Mesenchymal stem cell (in vitro differentiated cells and primary cell): ENCODE measurements at regions not wholly inside any gene's neighbourhood (a gene's known extent, or its start where the extent isn't known, plus 50 kb on each side); places are given as distances from the start of the nearest gene placed in this dataset.

Experiments
- DNase-seq: peaks from one replicate; pipeline ENCODE4 v3.0.0-alpha.2; 2013
- H2AFZ ChIP-seq: one replicate; pipeline ENCODE4 v1.6.1; 2013; ENCODE audit warnings: low read depth, mild to moderate bottlenecking, control low read depth, inconsistent platforms, low read length, moderate library complexity
- H2AK5ac ChIP-seq: 2 replicates; pipeline ENCODE4 v1.6.1; 2013; ENCODE audit warnings: low read length, moderate library complexity, mild to moderate bottlenecking, inconsistent platforms; ENCODE audit not compliant: severe bottlenecking
- H2BK120ac ChIP-seq: one replicate; pipeline ENCODE4 v1.6.1; 2013; ENCODE audit warnings: low read depth, mild to moderate bottlenecking, inconsistent platforms, low read length, moderate library complexity
- H2BK12ac ChIP-seq, 2 experiments: one replicate each; pipeline ENCODE4 v1.6.1; 2013; ENCODE audit warnings: inconsistent platforms in 2 of 2, low read length in 2 of 2, mild to moderate bottlenecking in 2 of 2, moderate library complexity in 2 of 2, control low read depth in 1 of 2
- H2BK15ac ChIP-seq: one replicate; pipeline ENCODE4 v1.6.1; 2013; ENCODE audit warnings: mild to moderate bottlenecking, low read depth, inconsistent platforms; ENCODE audit not compliant: poor library complexity, severe bottlenecking
- H2BK5ac ChIP-seq: 2 replicates; pipeline ENCODE4 v1.6.1; 2013; ENCODE audit warnings: low read depth, mild to moderate bottlenecking, low read length, control low read depth, inconsistent platforms; ENCODE audit not compliant: poor library complexity, severe bottlenecking
- H3K14ac ChIP-seq, 2 experiments: one replicate each; pipeline ENCODE4 v1.6.1; 2013; ENCODE audit warnings: inconsistent platforms in 2 of 2, low read length in 2 of 2, control low read depth in 1 of 2, mild to moderate bottlenecking in 1 of 2, moderate library complexity in 1 of 2
- H3K18ac ChIP-seq, 2 experiments: one replicate each; pipeline ENCODE4 v1.6.1; 2013; ENCODE audit warnings: inconsistent platforms in 2 of 2, low read length in 2 of 2, control low read depth in 1 of 2, low read depth in 1 of 2, mild to moderate bottlenecking in 1 of 2
- H3K23ac ChIP-seq, 2 experiments: one replicate each; pipeline ENCODE4 v1.6.1; 2013; ENCODE audit warnings: inconsistent platforms in 2 of 2, low read length in 2 of 2, mild to moderate bottlenecking in 2 of 2, moderate library complexity in 2 of 2, control low read depth in 1 of 2
- H3K27ac ChIP-seq: 2 replicates; pipeline ENCODE4 v1.5.1; 2013; ENCODE audit warnings: mild to moderate bottlenecking, moderate library complexity, low read length, control low read depth, inconsistent platforms; ENCODE audit not compliant: poor library complexity, severe bottlenecking
- H3K27me3 ChIP-seq, 2 experiments: 2 replicates each; pipeline versions ENCODE4 v1.6.1 to v1.7.0; 2013; ENCODE audit warnings: low read length in 2 of 2, mild to moderate bottlenecking in 2 of 2, moderate library complexity in 2 of 2, control low read depth in 1 of 2, inconsistent platforms in 1 of 2; ENCODE audit not compliant: control insufficient read depth in 1 of 2, insufficient read depth in 1 of 2
- H3K36me3 ChIP-seq, 2 experiments: 2 replicates each; pipeline versions ENCODE4 v1.6.1 to v1.7.0; 2013; ENCODE audit warnings: low read length in 2 of 2, control low read depth in 1 of 2, inconsistent platforms in 1 of 2, low read depth in 1 of 2, mild to moderate bottlenecking in 1 of 2; ENCODE audit not compliant: insufficient read depth in 2 of 2, control insufficient read depth in 1 of 2
- H3K4ac ChIP-seq, 2 experiments: one replicate each; pipeline ENCODE4 v1.6.1; 2013; ENCODE audit warnings: inconsistent platforms in 2 of 2, low read length in 2 of 2, mild to moderate bottlenecking in 2 of 2, moderate library complexity in 2 of 2, control low read depth in 1 of 2, low read depth in 1 of 2
- H3K4me1 ChIP-seq: 2 replicates; pipeline ENCODE4 v1.6.1; 2013; ENCODE audit warnings: low read depth, low read length, control low read depth; ENCODE audit not compliant: control insufficient read depth, insufficient read depth
- H3K4me2 ChIP-seq: 2 replicates; pipeline ENCODE4 v1.6.1; 2013; ENCODE audit warnings: low read length, mild to moderate bottlenecking, inconsistent platforms; ENCODE audit not compliant: poor library complexity, severe bottlenecking
- H3K4me3 ChIP-seq, 2 experiments: 2 replicates each; pipeline versions ENCODE4 v1.5.1 to v1.7.0; 2013; ENCODE audit warnings: low read length in 2 of 2, mild to moderate bottlenecking in 2 of 2, control low read depth in 1 of 2, low read depth in 1 of 2; ENCODE audit not compliant: insufficient read depth in 1 of 2
- H3K79me1 ChIP-seq: replicated peaks from 2 replicates; pipeline ENCODE4 v1.6.1; 2013; ENCODE audit warnings: mild to moderate bottlenecking, control low read depth, low read length, inconsistent platforms; ENCODE audit not compliant: poor library complexity, severe bottlenecking
- H3K9ac ChIP-seq: 2 replicates; pipeline ENCODE4 v1.7.0; 2013; ENCODE audit warnings: mild to moderate bottlenecking, low read length, moderate library complexity
- H3K9me3 ChIP-seq: 2 replicates; pipeline ENCODE4 v1.7.0; 2013; ENCODE audit warnings: mild to moderate bottlenecking, low read length; ENCODE audit not compliant: control insufficient read depth
- H4K8ac ChIP-seq: one replicate; pipeline ENCODE4 v1.6.1; 2013; ENCODE audit warnings: inconsistent platforms, mild to moderate bottlenecking, low read length, moderate library complexity
- H4K91ac ChIP-seq: one replicate; pipeline ENCODE4 v1.6.1; 2013; ENCODE audit warnings: mild to moderate bottlenecking, low read length, inconsistent platforms
- WGBS: methylation state at CpG from one replicate; pipeline ENCODE4 v1.1.7; 2013; ENCODE audit warnings: mixed read lengths; 5-methylcytosine and 5-hydroxymethylcytosine counted together

DNA sequence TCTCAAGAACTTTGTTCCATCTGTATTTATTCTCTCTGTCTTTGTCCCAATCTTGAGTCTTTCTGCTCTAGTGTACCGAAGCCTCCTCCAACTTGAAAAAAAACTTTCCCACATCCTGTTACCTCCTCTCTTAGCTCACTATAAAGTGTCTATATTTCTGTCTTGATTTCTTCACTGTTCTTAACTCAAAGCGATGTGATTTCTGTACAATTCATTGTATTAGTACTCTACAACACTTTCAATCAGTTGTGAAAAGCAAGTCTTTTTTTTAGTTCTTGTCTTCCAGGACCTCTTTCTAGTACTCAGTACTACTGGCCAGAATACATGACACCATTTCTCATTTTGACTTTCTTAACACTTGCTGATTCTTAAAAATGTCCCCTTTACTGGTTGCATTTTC, 353.5 kb upstream of the SATB1 start:
- Histone ChIP-seq H3K14ac (no peak overlapping the region), H3K4me1 (no peaks in the 10 kb centered on the region), H3K4me2 (no peak overlapping the region), H4K91ac (no peak overlapping the region), H3K23ac (no peak overlapping the region), H3K9me3 (no peaks in the 10 kb centered on the region), H3K18ac (no peak overlapping the region), H2BK5ac (no peak overlapping the region), H2BK15ac (no peak overlapping the region), H3K27me3 (no peaks in the 10 kb centered on the region), H2BK120ac (no peak overlapping the region), H3K4me3 (no peak overlapping the region), H2AFZ (no peak overlapping the region), H3K4ac (no peak overlapping the region), H3K27ac (no peak overlapping the region), H3K9ac (no peak overlapping the region), H3K79me1 (no peaks in the 10 kb centered on the region), H2AK5ac (no peak overlapping the region), H2BK12ac (no peak overlapping the region), H4K8ac (no peak overlapping the region), H3K36me3 (no peaks in the 10 kb centered on the region)
- no peak for DNase-seq
- WGBS = 60% methylated on average over 2 of the region's 2 CpGs

- no peak overlapping the region for H3K9ac ChIP-seq
- H2BK15ac ChIP-seq = no peak overlapping the region
- DNase-seq = no peak
- no peak overlapping the region for H3K4ac ChIP-seq
- no peak overlapping the region for H2AK5ac ChIP-seq
- H2BK5ac ChIP-seq = no peak overlapping the region
- H3K79me1 ChIP-seq = no peaks in the 10 kb centered on the region
- H4K91ac ChIP-seq = no peak overlapping the region
- H3K4me3 ChIP-seq = no peak overlapping the region
- no peak overlapping the region for H3K4me2 ChIP-seq
- no peaks in the 10 kb centered on the region for H3K36me3 ChIP-seq
- no peak overlapping the region for H3K18ac ChIP-seq
- H4K8ac ChIP-seq = no peak overlapping the region
- H3K27me3 ChIP-seq = no peaks in the 10 kb centered on the region
- H3K9me3 ChIP-seq = no peaks in the 10 kb centered on the region
- H2AFZ ChIP-seq = no peak overlapping the region
- no peaks in the 10 kb centered on the region for H3K4me1 ChIP-seq
- no peak overlapping the region for H3K14ac ChIP-seq
- no peak overlapping the region for H2BK12ac ChIP-seq
- H3K23ac ChIP-seq = no peak overlapping the region
- no peak overlapping the region for H3K27ac ChIP-seq
- H2BK120ac ChIP-seq = no peak overlapping the region
Observed at GRCh38 chr3:18778094-18778493, 353.0 kb upstream of the SATB1 start.

- Histone ChIP-seq H2BK5ac (no peak overlapping the region), H3K14ac (no peak overlapping the region), H3K4me1 (no peaks in the 10 kb centered on the region), H3K27me3 (no peaks in the 10 kb centered on the region), H3K4me2 (no peak overlapping the region), H3K4ac (no peak overlapping the region), H3K23ac (no peak overlapping the region), H3K9ac (no peak overlapping the region), H2AK5ac (no peak overlapping the region), H2BK12ac (no peak overlapping the region), H3K4me3 (no peak overlapping the region), H3K27ac (no peak overlapping the region), H4K91ac (no peak overlapping the region), H2BK15ac (no peak overlapping the region), H3K18ac (no peak overlapping the region), H2AFZ (no peak overlapping the region), H3K36me3 (no peaks in the 10 kb centered on the region), H3K9me3 (no peaks in the 10 kb centered on the region), H3K79me1 (no peaks in the 10 kb centered on the region), H2BK120ac (no peak overlapping the region), H4K8ac (no peak overlapping the region)
- DNase-seq = no peak
- WGBS = 80% methylated on average over 1 of the region's 2 CpGs
Observed at GRCh38 chr3:18775501-18775900, 350.4 kb upstream of the SATB1 start.

DNA sequence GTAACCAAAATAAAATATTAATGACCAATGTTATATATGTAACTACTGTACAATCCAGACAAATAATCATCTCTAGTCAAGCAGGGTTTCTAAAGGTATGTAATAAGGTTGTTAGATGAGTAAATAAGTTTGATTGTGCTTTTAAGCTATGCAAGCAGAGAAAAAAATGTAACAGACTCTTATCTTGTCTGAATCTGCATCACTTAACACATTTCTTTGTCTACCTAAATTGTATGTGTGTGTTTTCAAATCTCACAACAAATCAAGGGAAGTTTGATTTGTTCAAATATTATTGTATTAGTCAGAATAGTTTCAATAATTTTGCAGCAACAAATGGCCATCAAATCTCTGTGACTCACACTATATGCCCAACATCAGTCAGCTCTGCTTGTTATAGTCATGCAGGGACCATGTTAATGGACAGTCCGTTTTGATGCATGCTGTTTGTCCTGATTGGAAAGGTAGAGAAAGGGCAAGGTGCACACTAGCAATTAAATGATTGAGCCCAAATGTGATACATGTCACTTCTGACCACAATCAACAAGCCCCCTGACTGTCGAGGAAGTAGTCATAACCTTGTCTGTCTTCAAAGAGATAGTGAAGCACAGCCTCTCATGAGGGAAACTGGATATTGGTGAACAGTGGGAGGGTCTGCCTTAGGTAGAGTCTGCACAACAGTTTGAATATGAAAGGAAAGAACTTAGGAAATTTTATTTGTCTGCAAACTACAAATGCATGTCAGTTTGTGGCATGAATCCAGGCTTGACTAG, 349.4 kb upstream of the SATB1 start:
- H3K14ac ChIP-seq = no peak overlapping the region
- H3K79me1 ChIP-seq = no peaks in the 10 kb centered on the region
- no peak overlapping the region for H3K4ac ChIP-seq
- H4K91ac ChIP-seq = no peak overlapping the region
- no peak overlapping the region for H3K4me3 ChIP-seq
- no peaks in the 10 kb centered on the region for H3K36me3 ChIP-seq
- H2BK5ac ChIP-seq = no peak overlapping the region
- H2BK15ac ChIP-seq = no peak overlapping the region
- H2AK5ac ChIP-seq = no peak overlapping the region
- H4K8ac ChIP-seq = no peak overlapping the region
- H3K4me2 ChIP-seq = no peak overlapping the region
- H3K9ac ChIP-seq = no peak overlapping the region
- H2BK12ac ChIP-seq = no peak overlapping the region
- DNase-seq = no peak
- H3K9me3 ChIP-seq = no peaks in the 10 kb centered on the region
- no peak overlapping the region for H3K18ac ChIP-seq
- H3K23ac ChIP-seq = no peak overlapping the region
- H3K4me1 ChIP-seq = no peaks in the 10 kb centered on the region
- no peaks in the 10 kb centered on the region for H3K27me3 ChIP-seq
- H2AFZ ChIP-seq = no peak overlapping the region
- H3K27ac ChIP-seq = no peak overlapping the region
- no peak overlapping the region for H2BK120ac ChIP-seq
- WGBS = 89% methylated on average over 2 of the region's 2 CpGs
